Testis (tissue), 2 donors: ENCODE measurements at regions not wholly inside any gene's neighbourhood (a gene's known extent, or its start where the extent isn't known, plus 50 kb on each side); places are given as distances from the start of the nearest gene placed in this dataset.

Experiments used
- DNase-seq: peaks from one replicate; pipeline ENCODE4 v3.0.0-alpha.2; 2019
- H3K27ac ChIP-seq, 2 donors: fragments of 200-600 bp; sonication (generic); one replicate each; pipeline ENCODE4 v1.5.1; 2019
- H3K27me3 ChIP-seq: fragments of 200-600 bp; sonication (generic); one replicate; pipeline ENCODE4 v1.5.1; 2019
- H3K36me3 ChIP-seq: fragments of 200-600 bp; sonication (generic); one replicate; pipeline ENCODE4 v1.5.1; 2017; ENCODE audit warnings: low read depth; ENCODE audit errors: missing control alignments
- H3K4me1 ChIP-seq: fragments of 200-600 bp; sonication (generic); one replicate; pipeline ENCODE4 v1.5.1; 2019
- H3K4me3 ChIP-seq, 2 donors: fragments of 200-600 bp; sonication (generic); one replicate each; pipeline ENCODE4 v1.5.1; 2017 to 2019
- H3K9me3 ChIP-seq: fragments of 200-600 bp; sonication (generic); one replicate; pipeline ENCODE4 v1.5.1; 2017
- POLR2A ChIP-seq: fragments of 450-650 bp; IDR thresholded peaks from one replicate; pipeline ENCODE4 v1.6.1; 2017; ENCODE audit warnings: antibody characterized with exemption, mild to moderate bottlenecking, moderate library complexity
- WGBS, 2 donors: methylation state at CpG; one replicate each; pipeline ENCODE4 v1.1.5; 2018; 5-methylcytosine and 5-hydroxymethylcytosine counted together
- intact Hi-C: fragments of 100-400 bp; cut with DNase I; formaldehyde crosslinking; loops from one replicate; pipeline ENCODE4 v1.15.1; 2023; ENCODE audit warnings: low total_unique reads
- TF ChIP-seq, protein P1 (sequence below), 3 experiments: fragments of 450-650 bp in 2 of 3; fragments of 200-600 bp in 1 of 3; sonication (generic) in 1 of 3; IDR thresholded peaks; one replicate each; pipeline ENCODE4 v1.5.1; 2016 to 2019; ENCODE audit warnings: antibody characterized with exemption in 3 of 3, mild to moderate bottlenecking in 2 of 3, moderate library complexity in 1 of 3

- WGBS, 2 donors: 24 to 34% methylated on average over 2 of the region's 2 CpGs
These were observed 319.4 kb downstream of the TLR4 start for GRCh38 chr9:118023644-118024043.

GRCh38 chr9:118028225-118028624 is 324.0 kb downstream of the TLR4 start:
- no peak for DNase-seq
- Histone ChIP-seq H3K27ac (no peak overlapping the region), H3K4me1 (no peaks in the 10 kb centered on the region), H3K36me3 (no peaks in the 10 kb centered on the region), H3K9me3 (no peaks in the 10 kb centered on the region), H3K4me3 (no peak overlapping the region), H3K27me3 (no peaks in the 10 kb centered on the region)
- TF ChIP-seq, protein P1, sequence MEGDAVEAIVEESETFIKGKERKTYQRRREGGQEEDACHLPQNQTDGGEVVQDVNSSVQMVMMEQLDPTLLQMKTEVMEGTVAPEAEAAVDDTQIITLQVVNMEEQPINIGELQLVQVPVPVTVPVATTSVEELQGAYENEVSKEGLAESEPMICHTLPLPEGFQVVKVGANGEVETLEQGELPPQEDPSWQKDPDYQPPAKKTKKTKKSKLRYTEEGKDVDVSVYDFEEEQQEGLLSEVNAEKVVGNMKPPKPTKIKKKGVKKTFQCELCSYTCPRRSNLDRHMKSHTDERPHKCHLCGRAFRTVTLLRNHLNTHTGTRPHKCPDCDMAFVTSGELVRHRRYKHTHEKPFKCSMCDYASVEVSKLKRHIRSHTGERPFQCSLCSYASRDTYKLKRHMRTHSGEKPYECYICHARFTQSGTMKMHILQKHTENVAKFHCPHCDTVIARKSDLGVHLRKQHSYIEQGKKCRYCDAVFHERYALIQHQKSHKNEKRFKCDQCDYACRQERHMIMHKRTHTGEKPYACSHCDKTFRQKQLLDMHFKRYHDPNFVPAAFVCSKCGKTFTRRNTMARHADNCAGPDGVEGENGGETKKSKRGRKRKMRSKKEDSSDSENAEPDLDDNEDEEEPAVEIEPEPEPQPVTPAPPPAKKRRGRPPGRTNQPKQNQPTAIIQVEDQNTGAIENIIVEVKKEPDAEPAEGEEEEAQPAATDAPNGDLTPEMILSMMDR (IDR thresholded peaks at IDR 0.05): no peak
- no peak for TF ChIP-seq POLR2A
- intact Hi-C loops: no loop called here
- WGBS, 2 donors: 80 to 94% methylated on average over 2 of the region's 2 CpGs

More at GRCh38 chr9:118023644-118024043, 319.4 kb downstream of the TLR4 start:
- DNase-seq: no peak
- Histone ChIP-seq H3K4me1 (no peaks in the 10 kb centered on the region), H3K27me3 (no peaks in the 10 kb centered on the region), H3K4me3 (no peak overlapping the region), H3K27ac (no peak overlapping the region), H3K9me3 (no peaks in the 10 kb centered on the region), H3K36me3 (no peaks in the 10 kb centered on the region)
- intact Hi-C loops: no loop called here
- TF ChIP-seq, protein P1 (IDR thresholded peaks at IDR 0.05): no peak
- TF ChIP-seq POLR2A: no peak

- H3K4me3 ChIP-seq: no peak overlapping the region
- no peak for TF ChIP-seq POLR2A
- TF ChIP-seq, protein P1 (IDR thresholded peaks at IDR 0.05): no peak
- H3K9me3 ChIP-seq: no peaks in the 10 kb centered on the region
- H3K4me1 ChIP-seq: no peaks in the 10 kb centered on the region
- no peak for DNase-seq
- intact Hi-C loops: no loop called here
- H3K27me3 ChIP-seq: no peaks in the 10 kb centered on the region
- H3K36me3 ChIP-seq: no peaks in the 10 kb centered on the region
- no peak overlapping the region for H3K27ac ChIP-seq
These were observed 325.2 kb downstream of the TLR4 start for GRCh38 chr9:118029425-118029824.

- WGBS, 2 donors: 88 to 94% methylated on average over 1 of the region's 1 CpG
- intact Hi-C loops: no loop called here
These were observed 330.5 kb downstream of the TLR4 start for GRCh38 chr9:118034701-118035100.

DNA sequence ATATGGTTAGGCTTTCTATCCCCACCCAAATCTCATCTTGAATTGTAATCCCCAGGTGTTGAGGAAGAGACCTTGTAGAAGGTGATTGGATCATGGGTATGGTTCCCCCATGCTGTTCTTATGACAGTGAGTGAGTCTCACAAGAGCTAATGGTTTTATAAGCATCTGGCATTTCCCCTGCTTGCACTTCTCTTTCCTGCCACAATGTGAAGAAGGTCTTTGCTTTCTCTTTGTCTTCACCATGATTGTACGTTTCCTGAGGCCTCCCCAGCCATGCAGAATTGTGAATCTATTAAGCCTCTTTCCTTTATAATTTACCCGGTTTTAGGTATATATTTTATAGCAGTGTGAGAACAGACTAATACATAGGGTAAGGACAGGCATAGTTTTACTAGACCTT is 334.5 kb downstream of the TLR4 start:
- Histone ChIP-seq H3K36me3 (no peaks in the 10 kb centered on the region), H3K9me3 (no peaks in the 10 kb centered on the region), H3K27me3 (no peaks in the 10 kb centered on the region), H3K27ac (no peak overlapping the region), H3K4me1 (no peaks in the 10 kb centered on the region), H3K4me3 (no peak overlapping the region)
- 76 to 79% methylated on average over 2 of the region's 2 CpGs for WGBS, 2 donors
- TF ChIP-seq, protein P1 (IDR thresholded peaks at IDR 0.05): no peak
- TF ChIP-seq POLR2A: no peak
- no peak for DNase-seq
- intact Hi-C loops: no loop called here

More at GRCh38 chr9:118034701-118035100, 330.5 kb downstream of the TLR4 start:
- no peak for DNase-seq
- no peaks in the 10 kb centered on the region for H3K27me3 ChIP-seq
- H3K36me3 ChIP-seq: no peaks in the 10 kb centered on the region
- no peak for TF ChIP-seq POLR2A
- TF ChIP-seq, protein P1 (IDR thresholded peaks at IDR 0.05): no peak
- no peak overlapping the region for H3K27ac ChIP-seq
- H3K4me3 ChIP-seq: no peak overlapping the region
- H3K4me1 ChIP-seq: no peaks in the 10 kb centered on the region
- H3K9me3 ChIP-seq: no peaks in the 10 kb centered on the region
